ENCODE measurements at regions not wholly inside any gene's neighbourhood (a gene's known extent, or its start where the extent isn't known, plus 50 kb on each side); places are given as distances from the start of the nearest gene placed in this dataset.
A peak's percentile ranks its signal among the peaks of the same experiment; 100 is the strongest.

DNA sequence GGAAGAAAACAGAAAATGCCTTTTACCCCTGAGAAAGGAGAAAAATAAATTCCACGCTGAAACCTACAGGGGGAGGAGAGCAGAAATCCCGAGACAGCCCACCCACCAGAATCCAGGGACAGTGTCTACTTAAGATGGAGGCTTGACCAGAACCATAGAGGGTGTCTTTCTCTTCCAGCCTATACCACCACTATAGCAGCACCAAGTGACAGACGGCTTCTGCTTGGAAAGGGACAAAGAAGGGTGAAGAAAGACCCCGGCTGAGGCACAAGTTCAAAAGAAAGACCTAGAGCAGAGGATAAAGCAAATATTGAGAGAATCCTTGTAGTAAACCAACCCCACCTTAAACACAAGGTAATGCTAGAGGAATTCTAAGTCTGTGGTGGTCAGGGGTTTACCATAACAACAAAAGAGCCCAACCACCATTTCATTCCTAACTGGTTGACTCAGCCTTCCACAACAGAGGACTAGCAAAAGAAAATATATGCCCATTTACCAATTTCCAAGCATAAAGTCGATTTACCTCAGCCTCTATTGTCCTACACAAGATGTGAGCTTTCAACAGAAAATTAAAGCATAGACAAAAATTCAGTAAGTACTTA, 105.3 kb upstream of the FOXG1 start:
- TF ChIP-seq SUZ12 (IDR thresholded peaks at IDR 0.05; ENCODE audit: extremely low read depth, insufficient read depth, insufficient read length) (no peak), ZNF274 (IDR thresholded peaks at IDR 0.05; ENCODE audit: low read depth, low read length) (no peak), YY1 (IDR thresholded peaks at IDR 0.05; ENCODE audit: insufficient read depth, insufficient read length) (no peak)
- Histone ChIP-seq H3K9me3 (ENCODE audit: insufficient read depth, low read length) (no peaks in the 10 kb centered on the region; the same call in 1 of the 2 replicates), H3K36me3 (ENCODE audit: insufficient read depth, insufficient read length, low read length) (no peaks in the 10 kb centered on the region), H3K4me1 (ENCODE audit: insufficient read depth, insufficient read length) (no peaks in the 10 kb centered on the region), H3K9ac (ENCODE audit: insufficient read length, low read depth) (no peak overlapping the region), H3K4me3 (ENCODE audit: insufficient read length, low read depth) (peak overlapping the region; percentile 4), H3K27me3 (ENCODE audit: insufficient read depth, insufficient read length) (no peaks in the 10 kb centered on the region)
- DNase-seq (ENCODE audit: low read depth, low spot score) = peak; percentile 71

DNA sequence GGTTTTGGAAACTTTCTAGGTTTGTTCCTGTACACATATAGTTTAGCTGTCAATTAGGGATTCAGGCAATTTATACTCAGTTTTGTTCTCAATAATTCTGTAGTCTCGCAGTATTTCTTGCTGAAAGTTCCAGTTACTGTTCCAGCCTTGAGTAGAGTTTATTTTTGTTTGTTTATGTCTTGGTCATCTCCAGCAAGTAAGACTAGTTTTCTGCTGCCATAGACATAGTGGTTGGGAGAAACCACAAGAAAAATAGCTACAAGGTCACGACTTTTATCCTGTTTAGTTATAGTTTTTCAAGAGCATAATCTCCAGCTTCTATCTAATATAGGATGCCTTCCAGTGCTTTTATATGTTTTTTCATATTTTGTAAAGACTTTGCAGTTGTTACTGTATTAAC, 99.6 kb upstream of the FOXG1 start:
- Histone ChIP-seq H3K27me3 (ENCODE audit: insufficient read depth, insufficient read length) (no peaks in the 10 kb centered on the region), H3K36me3 (ENCODE audit: insufficient read depth, insufficient read length, low read length) (no peaks in the 10 kb centered on the region), H3K4me1 (ENCODE audit: insufficient read depth, insufficient read length) (no peaks in the 10 kb centered on the region), H3K9ac (ENCODE audit: insufficient read length, low read depth) (no peak overlapping the region), H3K9me3 (ENCODE audit: insufficient read depth, low read length) (no peaks in the 10 kb centered on the region; the same call in 1 of the 2 replicates), H3K4me3 (ENCODE audit: insufficient read length, low read depth) (no peak overlapping the region)
- no peak for TF ChIP-seq YY1 (IDR thresholded peaks at IDR 0.05; ENCODE audit: insufficient read depth, insufficient read length)
- TF ChIP-seq SUZ12 (IDR thresholded peaks at IDR 0.05; ENCODE audit: extremely low read depth, insufficient read depth, insufficient read length) = no peak
- TF ChIP-seq ZNF274 (IDR thresholded peaks at IDR 0.05; ENCODE audit: low read depth, low read length) = no peak
- DNase-seq (ENCODE audit: low read depth, low spot score) = no peak

DNA sequence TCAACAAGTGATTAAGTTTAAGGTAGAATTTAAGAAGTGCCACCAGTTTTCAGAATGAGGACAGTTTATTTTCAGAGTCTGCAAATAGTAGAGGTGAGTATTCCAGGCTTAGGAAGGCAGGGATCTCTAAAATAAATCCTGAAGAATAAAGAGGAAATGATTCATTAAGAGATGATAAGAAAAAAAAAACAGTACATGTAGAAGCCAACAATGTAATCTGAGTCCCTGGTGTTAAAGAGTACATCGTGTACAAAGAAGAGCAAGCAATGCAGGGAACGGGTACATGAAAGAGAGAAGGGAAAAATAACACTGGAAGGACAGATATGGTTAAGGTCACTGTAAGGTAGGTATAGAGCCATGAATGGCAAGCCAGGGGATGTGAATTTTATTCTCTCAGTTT, 95.2 kb upstream of the FOXG1 start:
- Histone ChIP-seq H3K36me3 (ENCODE audit: insufficient read depth, insufficient read length, low read length) (no peaks in the 10 kb centered on the region), H3K9me3 (ENCODE audit: insufficient read depth, low read length) (no peaks in the 10 kb centered on the region), H3K4me3 (ENCODE audit: insufficient read length, low read depth) (no peak overlapping the region), H3K4me1 (ENCODE audit: insufficient read depth, insufficient read length) (no peaks in the 10 kb centered on the region), H3K9ac (ENCODE audit: insufficient read length, low read depth) (no peak overlapping the region), H3K27me3 (ENCODE audit: insufficient read depth, insufficient read length) (no peaks in the 10 kb centered on the region)
- no peak for DNase-seq (ENCODE audit: low read depth, low spot score)
- TF ChIP-seq YY1 (IDR thresholded peaks at IDR 0.05; ENCODE audit: insufficient read depth, insufficient read length) = no peak
- no peak for TF ChIP-seq ZNF274 (IDR thresholded peaks at IDR 0.05; ENCODE audit: low read depth, low read length)
- no peak for TF ChIP-seq SUZ12 (IDR thresholded peaks at IDR 0.05; ENCODE audit: extremely low read depth, insufficient read depth, insufficient read length)

GRCh38 chr14:28673056-28673455, 93.5 kb upstream of the FOXG1 start:
- Histone ChIP-seq H3K4me3 (ENCODE audit: insufficient read length, low read depth) (no peak overlapping the region), H3K9me3 (ENCODE audit: insufficient read depth, low read length) (no peaks in the 10 kb centered on the region), H3K4me1 (ENCODE audit: insufficient read depth, insufficient read length) (no peaks in the 10 kb centered on the region), H3K9ac (ENCODE audit: insufficient read length, low read depth) (no peak overlapping the region), H3K36me3 (ENCODE audit: insufficient read depth, insufficient read length, low read length) (no peaks in the 10 kb centered on the region), H3K27me3 (ENCODE audit: insufficient read depth, insufficient read length) (no peaks in the 10 kb centered on the region)
- DNase-seq (ENCODE audit: low read depth, low spot score) = no peak
- TF ChIP-seq SUZ12 (IDR thresholded peaks at IDR 0.05; ENCODE audit: extremely low read depth, insufficient read depth, insufficient read length) (no peak), ZNF274 (IDR thresholded peaks at IDR 0.05; ENCODE audit: low read depth, low read length) (no peak), YY1 (IDR thresholded peaks at IDR 0.05; ENCODE audit: insufficient read depth, insufficient read length) (no peak)

GRCh38 chr14:28676479-28676878, 90.1 kb upstream of the FOXG1 start:
- no peak for TF ChIP-seq YY1 (IDR thresholded peaks at IDR 0.05; ENCODE audit: insufficient read depth, insufficient read length)
- TF ChIP-seq SUZ12 (IDR thresholded peaks at IDR 0.05; ENCODE audit: extremely low read depth, insufficient read depth, insufficient read length) = no peak
- TF ChIP-seq ZNF274 (IDR thresholded peaks at IDR 0.05; ENCODE audit: low read depth, low read length) = no peak
- H3K27me3 ChIP-seq (ENCODE audit: insufficient read depth, insufficient read length) = no peaks in the 10 kb centered on the region
- H3K9ac ChIP-seq (ENCODE audit: insufficient read length, low read depth) = no peak overlapping the region
- no peak overlapping the region for H3K4me3 ChIP-seq (ENCODE audit: insufficient read length, low read depth)
- no peak for DNase-seq (ENCODE audit: low read depth, low spot score)
- H3K4me1 ChIP-seq (ENCODE audit: insufficient read depth, insufficient read length) = no peaks in the 10 kb centered on the region
- no peaks in the 10 kb centered on the region for H3K9me3 ChIP-seq (ENCODE audit: insufficient read depth, low read length)
- H3K36me3 ChIP-seq (ENCODE audit: insufficient read depth, insufficient read length, low read length) = no peaks in the 10 kb centered on the region

- Histone ChIP-seq H3K27me3 (ENCODE audit: insufficient read depth, insufficient read length) (no peaks in the 10 kb centered on the region), H3K4me1 (ENCODE audit: insufficient read depth, insufficient read length) (no peaks in the 10 kb centered on the region), H3K36me3 (ENCODE audit: insufficient read depth, insufficient read length, low read length) (no peaks in the 10 kb centered on the region), H3K9me3 (ENCODE audit: insufficient read depth, low read length) (no peaks in the 10 kb centered on the region), H3K4me3 (ENCODE audit: insufficient read length, low read depth) (no peak overlapping the region), H3K9ac (ENCODE audit: insufficient read length, low read depth) (no peak overlapping the region)
- DNase-seq (ENCODE audit: low read depth, low spot score) = no peak
- TF ChIP-seq YY1 (IDR thresholded peaks at IDR 0.05; ENCODE audit: insufficient read depth, insufficient read length) = no peak
- TF ChIP-seq ZNF274 (IDR thresholded peaks at IDR 0.05; ENCODE audit: low read depth, low read length) = no peak
- TF ChIP-seq SUZ12 (IDR thresholded peaks at IDR 0.05; ENCODE audit: extremely low read depth, insufficient read depth, insufficient read length) = no peak
Observed at GRCh38 chr14:28677381-28677780, 89.2 kb upstream of the FOXG1 start.

GRCh38 chr14:28678887-28679286, 87.7 kb upstream of the FOXG1 start:
- H3K27me3 ChIP-seq (ENCODE audit: insufficient read depth, insufficient read length) = no peaks in the 10 kb centered on the region
- H3K9me3 ChIP-seq (ENCODE audit: insufficient read depth, low read length) = no peaks in the 10 kb centered on the region
- TF ChIP-seq ZNF274 (IDR thresholded peaks at IDR 0.05; ENCODE audit: low read depth, low read length) (no peak), SUZ12 (IDR thresholded peaks at IDR 0.05; ENCODE audit: extremely low read depth, insufficient read depth, insufficient read length) (no peak), YY1 (IDR thresholded peaks at IDR 0.05; ENCODE audit: insufficient read depth, insufficient read length) (no peak)
- no peaks in the 10 kb centered on the region for H3K36me3 ChIP-seq (ENCODE audit: insufficient read depth, insufficient read length, low read length)
- no peak overlapping the region for H3K4me3 ChIP-seq (ENCODE audit: insufficient read length, low read depth)
- no peak overlapping the region for H3K9ac ChIP-seq (ENCODE audit: insufficient read length, low read depth)
- no peaks in the 10 kb centered on the region for H3K4me1 ChIP-seq (ENCODE audit: insufficient read depth, insufficient read length)
- no peak for DNase-seq (ENCODE audit: low read depth, low spot score)
